Spleen (tissue), 7 donors: ENCODE measurements at regions not wholly inside any gene's neighbourhood (a gene's known extent, or its start where the extent isn't known, plus 50 kb on each side); places are given as distances from the start of the nearest gene placed in this dataset.

Experiments
- POLR2AphosphoS5 ChIP-seq, 3 donors: sonication (generic); formaldehyde crosslinking; IDR thresholded peaks; one replicate each; pipeline ENCODE4 v1.5.1; 2017; ENCODE audit warnings: antibody characterized with exemption in 3 of 3
- TF ChIP-seq, protein P1 (sequence below), 11 experiments: fragments of 200-600 bp in 7 of 11; fragments of 450-650 bp in 4 of 11; sonication (generic) in 4 of 11; IDR thresholded peaks in 8 of 11; conservative IDR thresholded peaks in 3 of 11; 1 replicate in 7 of 11; 2 replicates in 4 of 11; pipeline versions ENCODE4 v1.4.0 to v1.8.0; 2016 to 2021; ENCODE audit warnings: antibody characterized with exemption in 11 of 11, inconsistent platforms in 4 of 11, mild to moderate bottlenecking in 1 of 11
- donor health status: DM: no; HTN: no; CAD: no; lungs with moderate emphysema.
- donor health status: DM: no; HTN: no; CAD: no.
- donor health status: DM: no; HTN: no; CAD: no.

DNA sequence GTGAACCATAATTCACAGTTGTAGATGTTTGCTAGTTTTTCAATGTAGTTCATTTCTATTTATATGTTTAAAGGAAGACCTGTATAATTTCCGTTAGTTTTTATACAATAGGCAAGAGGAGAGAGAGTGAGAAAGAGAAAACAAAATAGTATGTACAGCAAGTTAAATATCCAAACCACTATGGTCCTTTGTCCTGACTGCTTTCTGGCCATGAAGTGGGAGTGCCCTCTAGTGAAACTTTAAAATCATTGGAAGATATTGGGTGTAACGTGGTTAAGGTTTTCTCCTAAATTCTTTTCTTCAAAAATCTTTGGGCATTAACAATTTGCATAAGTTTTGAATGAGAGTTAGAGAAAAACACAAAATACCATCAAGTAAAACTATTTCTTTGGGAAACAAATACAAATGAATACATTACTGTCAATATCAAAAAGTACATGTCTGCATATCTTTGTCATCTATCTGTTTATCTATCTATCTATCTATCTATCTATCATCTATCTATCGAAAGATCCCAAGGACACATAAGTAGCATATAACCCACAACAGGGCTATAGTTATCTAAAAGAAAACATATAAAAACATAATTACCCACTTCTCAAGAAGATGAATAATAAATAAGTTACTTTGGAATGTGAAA is 534.6 kb upstream of the ATP11B start:
- no peak for TF ChIP-seq POLR2AphosphoS5 (IDR thresholded peaks at IDR 0.05)
- TF ChIP-seq, protein P1, sequence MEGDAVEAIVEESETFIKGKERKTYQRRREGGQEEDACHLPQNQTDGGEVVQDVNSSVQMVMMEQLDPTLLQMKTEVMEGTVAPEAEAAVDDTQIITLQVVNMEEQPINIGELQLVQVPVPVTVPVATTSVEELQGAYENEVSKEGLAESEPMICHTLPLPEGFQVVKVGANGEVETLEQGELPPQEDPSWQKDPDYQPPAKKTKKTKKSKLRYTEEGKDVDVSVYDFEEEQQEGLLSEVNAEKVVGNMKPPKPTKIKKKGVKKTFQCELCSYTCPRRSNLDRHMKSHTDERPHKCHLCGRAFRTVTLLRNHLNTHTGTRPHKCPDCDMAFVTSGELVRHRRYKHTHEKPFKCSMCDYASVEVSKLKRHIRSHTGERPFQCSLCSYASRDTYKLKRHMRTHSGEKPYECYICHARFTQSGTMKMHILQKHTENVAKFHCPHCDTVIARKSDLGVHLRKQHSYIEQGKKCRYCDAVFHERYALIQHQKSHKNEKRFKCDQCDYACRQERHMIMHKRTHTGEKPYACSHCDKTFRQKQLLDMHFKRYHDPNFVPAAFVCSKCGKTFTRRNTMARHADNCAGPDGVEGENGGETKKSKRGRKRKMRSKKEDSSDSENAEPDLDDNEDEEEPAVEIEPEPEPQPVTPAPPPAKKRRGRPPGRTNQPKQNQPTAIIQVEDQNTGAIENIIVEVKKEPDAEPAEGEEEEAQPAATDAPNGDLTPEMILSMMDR (IDR thresholded peaks at IDR 0.05 in 8 of 11, conservative IDR thresholded peaks at IDR 0.05 in 3 of 11) = peak in 3 of 11 experiments; percentile 5 to 21 (median 11)
